Neural progenitor cell (in vitro differentiated cells): ENCODE measurements at regions not wholly inside any gene's neighbourhood (a gene's known extent, or its start where the extent isn't known, plus 50 kb on each side); places are given as distances from the start of the nearest gene placed in this dataset.

ENCODE experiments used
- CTCF ChIP-seq: fragments of 200-600 bp; sonication (generic); IDR thresholded peaks from 2 replicates; pipeline ENCODE4 v1.5.1; 2017; ENCODE audit warnings: antibody characterized with exemption, mild to moderate bottlenecking
- EZH2 ChIP-seq: fragments of 200-600 bp; sonication (generic); IDR thresholded peaks from 2 replicates; pipeline ENCODE4 v1.6.1; 2017; ENCODE audit warnings: antibody characterized with exemption, mild to moderate bottlenecking, moderate library complexity
- EZH2phosphoT487 ChIP-seq: fragments of 200-600 bp; sonication (generic); IDR thresholded peaks from 2 replicates; pipeline ENCODE4 v1.6.1; 2017; ENCODE audit warnings: antibody characterized with exemption

- TF ChIP-seq CTCF = no peak
- no peak for TF ChIP-seq EZH2phosphoT487
- no peak for TF ChIP-seq EZH2
Measured at GRCh38 chr22:47474464-47474863, 712.0 kb downstream of the TBC1D22A start.
